Ureter (tissue), 1 donor: ENCODE measurements at regions not wholly inside any gene's neighbourhood (a gene's known extent, or its start where the extent isn't known, plus 50 kb on each side); places are given as distances from the start of the nearest gene placed in this dataset.

Experiments used
- DNase-seq: peaks from one replicate; pipeline ENCODE4 v3.0.0-alpha.2; 2020; ENCODE audit warnings: low spot score
- donor health status: DM: yes; HTN: yes; CAD: no.

- no peak for DNase-seq
Measured at GRCh38 chr6:68391953-68392352, 243.1 kb upstream of the ADGRB3 start.

DNA sequence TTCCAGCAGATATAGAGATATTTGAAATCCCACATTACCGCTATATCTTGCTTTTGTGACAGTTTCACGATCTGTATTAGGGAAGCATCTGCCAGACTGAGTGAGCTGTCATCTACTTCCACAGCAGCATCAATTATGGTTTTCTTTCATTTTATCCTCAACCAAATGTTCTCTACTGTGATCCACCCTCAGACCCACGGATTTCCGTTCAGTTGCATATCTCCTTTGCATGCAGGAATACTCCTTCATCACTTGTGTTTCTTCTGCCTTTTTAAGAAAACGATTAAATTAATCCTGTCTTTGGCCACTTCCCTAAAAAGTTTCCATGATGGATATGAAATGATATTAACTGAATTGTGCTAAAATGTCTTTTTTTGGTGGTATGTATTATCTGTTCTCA, 262.1 kb upstream of the ADGRB3 start:
- DNase-seq = no peak

DNA sequence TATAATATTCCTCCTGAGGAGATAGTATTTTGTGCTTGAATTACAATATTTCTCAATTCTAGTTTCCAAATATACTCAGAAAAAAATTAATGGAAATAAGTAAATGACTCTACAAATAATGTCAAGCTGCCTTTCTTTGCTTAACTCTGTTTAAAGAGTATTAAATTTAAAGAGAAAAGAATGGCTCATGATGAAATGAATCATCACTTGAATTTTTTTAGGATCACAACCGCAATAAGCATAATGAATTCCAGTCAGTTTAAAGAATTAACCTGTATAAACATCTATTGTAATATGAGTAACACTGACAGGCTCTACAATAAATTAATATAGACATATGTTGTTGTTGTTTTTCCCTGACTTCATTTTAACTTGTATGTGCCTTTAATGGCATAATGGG, 266.2 kb upstream of the ADGRB3 start:
- DNase-seq = no peak

DNA sequence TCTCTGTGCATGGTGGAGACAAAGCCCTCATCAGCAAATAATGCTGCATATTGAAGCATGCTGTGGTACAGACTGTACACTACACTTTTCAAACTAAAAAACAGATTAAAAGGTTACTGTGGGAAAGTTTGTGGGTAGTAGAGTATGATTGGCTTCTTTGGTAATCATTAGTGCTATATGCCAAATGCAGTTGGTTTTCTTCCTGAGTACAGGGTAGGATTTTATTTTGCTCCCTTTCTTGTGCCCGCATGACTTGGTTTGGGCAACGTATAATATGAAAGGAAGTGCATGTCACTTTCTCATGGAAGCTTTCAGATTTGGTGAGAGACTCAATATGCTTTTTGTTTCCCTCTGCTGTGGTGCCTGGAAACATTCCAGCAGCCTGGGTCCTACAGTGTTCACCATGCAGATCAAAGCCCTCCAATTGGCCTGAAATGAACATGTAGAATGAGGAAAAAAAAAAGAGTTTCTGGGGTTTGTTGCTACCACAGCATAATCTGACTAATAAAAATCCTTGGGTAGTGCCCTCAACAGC, 270.7 kb upstream of the ADGRB3 start:
- DNase-seq = no peak

GRCh38 chr6:68343901-68344300, 291.2 kb upstream of the ADGRB3 start:
- no peak for DNase-seq

GRCh38 chr6:68342286-68342685, 292.8 kb upstream of the ADGRB3 start:
- no peak for DNase-seq

DNA sequence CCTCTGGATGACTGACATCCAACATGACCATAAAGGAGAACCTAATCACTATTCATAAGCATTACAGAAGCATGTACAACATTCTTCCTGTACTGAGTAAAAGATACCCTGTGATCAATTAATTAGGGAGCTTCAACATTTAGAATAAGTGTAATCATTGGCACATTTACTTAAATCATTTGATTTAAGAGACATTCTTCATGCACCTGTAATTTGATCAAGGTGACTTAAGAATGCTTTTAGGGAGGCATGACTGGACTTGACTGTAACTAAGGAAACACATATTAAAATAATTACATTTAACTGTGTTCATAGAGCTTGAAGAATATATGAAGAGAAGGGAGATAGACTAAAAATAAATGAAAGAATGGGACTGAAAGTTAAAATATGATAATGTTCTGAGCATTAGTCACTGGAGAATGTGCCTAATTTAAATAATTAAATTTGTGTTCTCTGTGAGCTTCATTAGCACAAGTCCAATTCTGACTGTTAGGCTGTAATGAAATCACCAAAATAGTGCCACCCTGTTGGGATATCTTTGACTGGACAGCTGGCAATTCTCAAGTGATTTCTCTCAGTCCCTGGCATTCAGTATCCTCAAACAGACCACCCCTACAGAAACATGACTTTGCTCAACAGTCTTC, 295.5 kb upstream of the ADGRB3 start:
- no peak for DNase-seq

GRCh38 chr6:68333442-68333841, 301.6 kb upstream of the ADGRB3 start:
- DNase-seq = no peak

GRCh38 chr6:68328156-68328555, 306.9 kb upstream of the ADGRB3 start:
- DNase-seq = no peak

GRCh38 chr6:68326762-68327161, 308.3 kb upstream of the ADGRB3 start:
- DNase-seq = no peak

DNA sequence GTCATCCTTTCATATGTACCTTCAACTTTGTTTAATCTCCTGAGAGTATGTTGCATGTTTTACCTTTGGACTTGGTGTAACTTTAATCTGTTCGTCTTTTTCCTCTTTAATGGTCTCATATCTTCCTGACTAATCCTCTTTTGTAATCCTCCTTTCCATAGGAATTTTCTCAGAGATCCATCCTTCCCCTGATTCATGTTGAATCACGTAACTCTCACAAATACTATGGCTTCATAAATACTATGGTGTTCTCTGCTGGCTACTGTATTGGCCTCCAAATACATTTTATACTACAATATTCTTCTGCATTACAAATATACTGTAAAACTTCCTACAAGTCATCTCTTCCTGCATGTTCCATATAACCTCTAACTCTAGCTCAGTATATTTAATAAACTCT, 317.7 kb upstream of the ADGRB3 start:
- no peak for DNase-seq

DNA sequence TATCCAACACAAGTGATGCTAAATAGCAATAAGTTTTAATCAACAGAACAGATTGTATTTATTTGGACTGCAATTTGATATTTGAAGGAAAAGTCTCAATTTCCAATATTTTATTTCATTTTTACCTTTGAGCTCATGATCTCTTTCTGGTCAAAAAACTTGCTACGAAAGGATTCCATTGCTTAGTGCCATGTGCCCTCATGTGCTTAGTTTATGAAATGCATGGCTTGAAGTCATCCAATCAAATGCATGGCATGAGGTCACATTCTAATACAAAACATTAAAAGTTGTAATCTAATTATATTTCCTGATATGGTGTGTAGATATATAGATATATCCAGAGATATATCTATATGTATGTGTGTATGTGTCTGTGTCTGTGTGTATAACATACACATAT, 321.2 kb upstream of the ADGRB3 start:
- no peak for DNase-seq

- no peak for DNase-seq
Measured at GRCh38 chr6:68307301-68307700, 327.8 kb upstream of the ADGRB3 start.

- no peak for DNase-seq
Measured at GRCh38 chr6:68296126-68296525, 339.0 kb upstream of the ADGRB3 start.

DNA sequence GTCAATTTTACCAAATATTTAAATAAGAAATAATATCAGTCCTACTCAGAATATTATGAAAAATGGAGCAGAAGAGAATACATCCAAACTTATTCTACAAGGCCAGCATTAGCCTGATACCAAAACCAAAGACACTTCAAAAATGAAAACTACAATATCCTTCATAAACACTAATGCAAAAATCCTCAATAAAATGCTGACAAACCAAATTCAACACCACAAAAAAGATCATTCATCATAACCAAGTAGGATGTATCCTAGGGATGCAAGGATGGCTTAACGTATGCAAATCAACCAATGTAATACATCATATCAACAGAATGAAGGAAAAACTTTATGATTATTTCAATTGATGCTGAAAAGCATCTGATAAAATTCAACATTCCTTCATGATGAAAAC, 352.4 kb upstream of the ADGRB3 start:
- DNase-seq = no peak

DNA sequence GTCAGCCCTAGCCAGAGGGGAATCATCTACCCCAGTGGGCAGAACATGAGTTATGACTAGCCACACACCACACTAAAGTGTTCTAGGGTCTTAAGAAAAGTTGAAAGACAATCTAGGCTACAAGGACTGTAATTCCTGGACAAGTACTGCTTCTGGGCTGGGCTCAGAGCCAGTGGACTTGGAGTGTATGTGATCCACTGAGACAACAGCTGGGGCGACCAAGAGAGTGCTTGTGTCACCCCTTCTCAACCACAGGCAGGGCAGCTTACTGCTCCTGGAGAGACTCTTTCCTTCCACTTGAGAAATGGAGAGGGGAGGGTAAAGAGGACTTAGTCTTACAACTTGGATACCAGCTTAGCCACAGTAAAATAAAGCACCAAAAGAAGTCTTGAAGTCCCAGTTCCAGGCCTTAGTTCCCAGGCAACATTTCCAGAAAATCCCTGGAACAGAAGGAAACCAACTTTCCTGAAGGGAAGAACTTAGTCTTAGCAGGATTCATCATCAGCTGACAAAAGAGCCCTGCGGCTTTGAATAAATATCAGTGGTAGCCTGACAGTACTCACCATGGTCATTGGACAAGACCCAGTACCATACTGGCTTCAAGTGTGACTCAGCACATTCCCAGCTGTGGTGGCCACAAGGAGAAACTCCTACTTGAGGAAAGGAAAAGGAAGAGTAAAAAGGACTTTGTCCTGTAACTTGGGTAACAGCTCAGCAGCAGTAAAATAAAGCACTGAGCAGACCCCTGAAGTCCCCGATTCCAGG, 355.1 kb upstream of the ADGRB3 start:
- DNase-seq = no peak

GRCh38 chr6:68273297-68273696, 361.8 kb upstream of the ADGRB3 start:
- no peak for DNase-seq

GRCh38 chr6:68256391-68256790, 378.7 kb upstream of the ADGRB3 start:
- no peak for DNase-seq

- no peak for DNase-seq
Measured at GRCh38 chr6:68252632-68253031, 382.4 kb upstream of the ADGRB3 start.

GRCh38 chr6:68247782-68248181, 387.3 kb upstream of the ADGRB3 start:
- no peak for DNase-seq

DNA sequence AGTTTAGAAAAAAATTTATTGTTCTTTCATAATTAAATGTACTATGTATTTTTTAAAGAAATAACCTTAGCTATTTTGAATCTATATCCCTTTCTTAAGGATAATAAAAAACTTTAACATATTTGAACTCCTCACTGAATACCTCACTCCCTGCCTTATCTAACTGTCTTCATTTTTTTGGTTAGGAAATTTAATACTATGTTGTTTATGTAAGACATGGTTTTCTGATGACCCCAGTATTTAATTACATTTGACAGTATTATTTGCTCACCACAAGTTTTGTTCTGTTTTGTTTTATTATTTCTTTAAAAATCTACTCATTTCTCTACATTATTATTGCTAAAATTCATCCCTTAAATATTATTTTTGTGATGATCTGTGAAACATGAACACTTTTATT, 394.4 kb upstream of the ADGRB3 start:
- DNase-seq = no peak

DNA sequence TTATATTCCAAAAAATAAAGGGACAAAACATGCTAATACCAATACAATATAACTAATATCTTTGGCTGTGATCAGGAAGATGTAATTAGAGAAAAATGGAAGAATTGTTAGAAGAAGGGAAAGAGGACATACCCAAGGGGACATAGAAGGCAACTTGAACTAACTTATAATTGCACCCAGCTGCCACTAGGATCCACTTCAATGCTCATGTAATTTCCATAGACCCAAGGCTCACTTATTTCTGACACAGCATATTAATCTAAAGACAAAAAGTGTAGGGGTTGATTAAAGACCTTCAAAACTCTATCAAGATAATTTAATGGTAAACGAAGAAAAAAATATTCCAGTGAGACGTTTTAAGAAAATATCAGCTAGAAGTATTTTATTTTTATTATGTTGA, 396.0 kb upstream of the ADGRB3 start:
- no peak for DNase-seq

DNA sequence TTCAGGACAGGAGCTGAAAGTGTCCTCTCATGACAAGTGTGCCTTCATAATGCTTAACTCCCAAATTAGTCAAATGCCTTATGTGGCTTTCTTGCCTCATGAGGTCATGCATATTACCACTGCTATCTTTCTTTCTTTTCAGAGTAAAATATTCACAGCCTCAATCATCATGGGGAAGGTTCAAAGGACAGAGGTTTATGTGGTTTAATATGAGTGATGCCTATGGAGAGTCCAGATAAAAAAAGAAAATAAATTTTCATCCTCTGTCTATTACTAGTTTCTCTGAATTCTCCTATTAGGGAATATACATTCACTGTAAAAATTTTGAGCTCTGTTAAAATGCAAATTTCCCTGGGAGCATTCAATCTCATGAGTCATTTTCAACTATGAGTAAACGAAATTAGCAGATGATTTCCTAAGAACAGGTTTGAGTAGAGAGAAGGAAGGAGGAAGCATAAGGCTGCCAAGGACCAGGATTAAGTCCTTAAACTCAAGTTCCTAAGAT, 396.9 kb upstream of the ADGRB3 start:
- no peak for DNase-seq
